Hematopoietic multipotent progenitor cell treated with erythropoietin and hydrocortisone succinate and interleukin-3 and kit ligand, for 8 days (in vitro differentiated cells): ENCODE measurements at regions not wholly inside any gene's neighbourhood (a gene's known extent, or its start where the extent isn't known, plus 50 kb on each side); places are given as distances from the start of the nearest gene placed in this dataset.
"Not testable (repeated sequence)": the region's sequence is repeated elsewhere in the genome, so short reads cannot be mapped to it uniquely, and the experiment has no call there.

Experiments used
- DNase-seq: peaks from one replicate; pipeline ENCODE4 v3.0.0-alpha.2; 2015

DNA sequence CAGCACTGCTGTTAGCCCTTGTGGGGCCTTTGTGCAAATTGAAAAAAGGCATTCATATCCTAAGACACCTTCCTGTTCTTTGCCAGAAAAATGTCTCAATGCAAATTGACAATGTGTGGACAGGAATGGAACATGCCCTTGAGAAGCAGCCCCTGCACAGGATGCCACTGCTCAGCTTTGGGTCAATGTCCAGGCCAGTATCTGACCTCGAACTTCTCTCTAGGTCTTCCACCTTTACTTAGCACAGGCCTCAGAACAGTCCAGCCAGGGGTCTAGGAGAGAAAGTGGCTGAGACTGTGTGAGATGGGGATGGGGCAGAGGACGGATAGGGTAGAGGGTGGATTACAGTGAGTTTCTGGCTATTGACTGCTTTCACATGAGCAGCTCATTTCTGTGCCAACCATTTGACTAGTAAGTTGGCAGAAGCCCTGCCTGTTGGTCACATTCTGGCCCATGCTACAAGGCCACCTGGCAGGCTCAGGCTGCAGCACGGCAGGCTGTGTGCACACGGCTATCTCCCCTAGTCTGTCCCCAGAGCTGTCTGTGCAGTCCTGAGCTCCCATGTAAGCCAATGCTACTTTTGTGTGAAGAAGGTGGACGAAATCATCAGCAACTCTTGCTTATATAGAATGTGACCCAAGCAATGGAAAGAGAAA lies 254.5 kb upstream of the PLGLB1 start:
- not testable (repeated sequence) for DNase-seq

DNA sequence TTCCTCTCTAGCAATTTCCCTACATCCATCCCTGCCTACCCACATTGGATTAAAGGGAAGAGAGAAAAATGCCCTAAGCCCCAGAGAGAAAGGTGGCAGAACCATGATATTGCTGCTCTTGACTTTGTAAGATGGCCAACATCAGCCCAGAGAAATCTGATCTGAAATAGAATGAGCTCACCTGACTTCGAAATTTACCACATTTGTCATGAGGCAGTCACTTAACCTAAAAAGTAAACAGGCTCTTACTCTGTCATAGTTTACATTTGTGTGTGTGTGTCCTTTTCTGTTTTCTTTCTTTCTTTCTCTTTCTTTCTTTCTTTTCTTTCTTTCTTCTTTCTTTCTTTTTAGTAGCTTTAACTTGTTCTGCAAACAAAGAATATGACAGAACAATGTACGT lies 255.0 kb upstream of the PLGLB1 start:
- DNase-seq: not testable (repeated sequence)

DNA sequence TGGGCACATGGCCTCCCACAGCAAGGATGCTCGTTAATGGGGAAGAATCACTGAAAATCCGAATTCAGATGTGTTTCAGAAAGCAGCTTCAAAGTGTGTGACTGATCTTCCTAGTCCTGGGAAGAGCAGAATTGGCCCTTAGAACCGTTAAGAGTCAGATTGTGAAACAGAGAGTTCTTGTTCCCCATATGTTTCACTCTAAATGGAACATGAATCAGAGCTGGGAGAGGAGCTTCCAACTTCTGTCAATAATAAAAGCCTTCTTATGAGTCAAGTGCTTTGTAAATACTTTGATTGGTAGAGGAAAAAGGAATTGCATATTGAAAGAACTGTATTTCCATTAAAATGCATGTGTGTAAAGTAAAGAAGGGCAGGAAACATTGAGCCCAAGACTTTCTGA lies 256.1 kb upstream of the PLGLB1 start:
- not testable (repeated sequence) for DNase-seq

DNA sequence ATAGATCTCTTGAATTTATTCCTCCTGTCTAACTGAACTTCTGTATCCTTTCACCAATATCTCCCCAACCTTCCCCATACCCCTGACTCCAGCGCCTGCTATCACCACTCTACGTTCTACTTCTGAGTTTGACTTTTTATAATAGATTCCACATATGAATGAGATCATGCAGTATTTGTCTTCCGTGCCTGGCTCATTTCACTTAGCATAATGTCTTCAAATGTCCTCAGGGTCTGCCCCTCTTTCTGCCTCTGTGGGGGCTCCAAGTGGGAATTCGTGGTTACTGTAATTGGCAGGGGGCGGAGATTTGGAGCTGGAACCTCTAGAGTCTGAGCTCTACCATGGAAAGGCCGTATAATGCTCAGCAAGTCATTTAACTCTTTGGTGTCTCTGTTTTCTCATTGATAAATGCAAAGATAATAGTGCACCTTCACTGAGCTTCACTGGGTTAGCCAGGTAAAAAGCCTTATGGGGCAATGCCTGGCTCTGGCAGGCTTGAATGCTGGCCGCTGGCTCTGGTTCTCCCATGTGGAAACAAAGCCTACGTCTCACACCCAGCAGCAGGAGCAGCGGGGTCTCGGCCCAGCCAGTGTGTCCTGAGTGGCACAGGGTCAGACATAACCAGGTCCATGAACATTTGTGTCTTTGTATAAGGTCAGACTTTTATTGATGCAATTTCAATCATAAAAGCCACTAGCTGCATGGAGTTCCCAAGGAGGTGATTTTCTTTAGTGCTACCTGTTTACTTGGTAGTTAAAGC lies 259.1 kb upstream of the PLGLB1 start:
- DNase-seq: not testable (repeated sequence)

DNA sequence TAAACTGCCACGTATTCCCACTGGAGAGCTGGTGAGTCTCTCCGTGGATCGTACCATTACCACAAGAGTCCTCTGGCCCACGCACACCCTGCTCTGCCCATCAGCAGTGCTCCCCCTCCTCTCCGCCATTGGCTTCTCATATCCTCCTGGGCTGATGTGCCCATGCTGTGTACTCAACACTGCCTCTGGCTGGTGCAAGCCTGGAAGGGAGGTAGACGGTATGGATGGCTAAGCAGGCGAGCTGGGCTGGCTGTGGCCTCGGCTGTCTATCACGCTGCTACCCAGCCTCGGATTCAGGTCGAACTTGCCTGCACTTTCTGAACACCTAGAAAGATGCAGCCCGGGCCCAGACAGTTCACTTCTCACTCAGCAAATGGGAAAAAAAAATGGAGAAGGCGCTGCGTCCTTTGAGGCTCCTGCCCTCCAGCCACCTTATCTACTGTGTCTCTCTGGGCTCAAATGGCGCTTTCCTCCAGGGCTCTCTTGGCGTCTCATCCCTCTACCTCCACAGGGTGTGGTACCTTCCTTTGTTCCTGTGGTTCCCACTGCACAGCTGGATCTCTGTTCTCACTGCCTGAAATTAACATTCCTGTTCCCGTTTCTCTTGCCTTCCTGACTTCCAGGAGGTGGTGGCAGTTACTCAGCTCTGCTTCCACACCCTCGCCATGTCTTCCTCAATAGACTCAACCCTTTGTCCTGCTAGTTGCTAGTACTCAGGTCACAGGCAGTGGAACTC lies 262.3 kb upstream of the PLGLB1 start:
- not testable (repeated sequence) for DNase-seq

DNA sequence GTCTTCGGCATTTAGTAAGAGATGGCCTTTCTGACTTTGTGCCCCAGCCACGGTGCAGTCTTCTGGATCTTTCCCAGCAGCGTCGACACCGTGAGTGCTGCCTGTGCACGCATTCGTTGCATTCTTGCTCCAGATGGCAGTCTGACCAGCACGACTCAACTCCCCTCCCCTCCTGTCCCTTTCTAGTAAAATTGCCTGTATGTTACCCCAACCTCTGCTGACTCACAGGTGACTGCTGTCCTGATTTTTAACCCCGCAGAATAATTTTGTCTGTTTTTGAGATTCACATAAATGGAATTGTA lies 262.8 kb upstream of the PLGLB1 start:
- not testable (repeated sequence) for DNase-seq

DNA sequence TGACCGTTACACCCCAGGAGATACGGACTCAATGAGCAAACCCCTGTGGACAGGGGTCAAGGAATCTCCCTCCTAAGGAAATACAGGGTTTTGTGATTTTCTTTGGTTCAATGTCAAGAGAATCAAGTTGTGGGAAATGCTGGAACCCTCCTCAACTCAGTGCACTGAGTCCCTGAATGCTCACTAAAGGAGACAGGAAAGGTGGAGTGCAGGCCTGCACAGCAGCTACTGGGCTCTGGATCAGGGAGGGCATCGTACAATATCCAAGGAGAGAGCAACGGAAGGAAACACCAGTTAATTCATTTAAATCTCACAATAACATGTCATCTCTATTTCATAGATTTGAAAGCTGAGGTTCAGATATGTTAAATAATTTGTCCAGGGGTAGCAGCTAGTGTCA lies 263.5 kb upstream of the PLGLB1 start:
- DNase-seq: not testable (repeated sequence)

DNA sequence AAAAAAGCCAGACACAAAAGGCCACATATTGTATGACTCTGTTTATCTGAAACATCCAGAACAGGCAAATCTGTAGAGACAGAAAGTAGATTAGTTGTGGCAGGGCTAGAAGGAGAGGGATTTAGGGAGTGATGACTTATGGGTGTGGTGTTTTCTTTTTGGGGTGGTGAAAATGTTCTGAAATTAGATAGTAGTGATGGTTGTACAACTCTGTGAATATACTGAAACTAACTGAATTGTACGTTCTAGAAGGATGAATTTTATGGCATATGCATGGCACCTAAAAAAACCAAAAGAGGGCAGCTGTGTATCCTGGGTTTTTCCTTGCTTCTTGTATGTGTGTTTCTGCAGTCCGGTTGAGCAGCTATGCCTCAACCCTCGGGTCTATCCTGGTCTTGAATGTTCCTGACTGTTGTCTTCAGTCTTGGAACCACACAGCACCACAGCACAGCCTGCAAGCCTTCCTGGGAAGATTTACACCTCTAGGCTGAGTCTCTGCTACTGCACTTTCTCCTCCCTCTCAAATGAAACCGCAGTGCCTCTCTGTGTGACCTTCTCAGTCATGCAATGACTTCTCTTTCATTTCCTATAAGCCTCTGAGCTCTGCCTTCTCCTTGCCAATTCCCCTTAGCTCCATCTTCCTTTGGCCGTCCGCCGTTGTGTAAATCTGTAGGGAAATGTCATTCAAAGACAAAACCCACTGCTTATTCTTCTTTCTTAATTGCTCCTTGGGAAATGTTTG lies 269.1 kb upstream of the PLGLB1 start:
- peak; percentile 41 for DNase-seq

DNA sequence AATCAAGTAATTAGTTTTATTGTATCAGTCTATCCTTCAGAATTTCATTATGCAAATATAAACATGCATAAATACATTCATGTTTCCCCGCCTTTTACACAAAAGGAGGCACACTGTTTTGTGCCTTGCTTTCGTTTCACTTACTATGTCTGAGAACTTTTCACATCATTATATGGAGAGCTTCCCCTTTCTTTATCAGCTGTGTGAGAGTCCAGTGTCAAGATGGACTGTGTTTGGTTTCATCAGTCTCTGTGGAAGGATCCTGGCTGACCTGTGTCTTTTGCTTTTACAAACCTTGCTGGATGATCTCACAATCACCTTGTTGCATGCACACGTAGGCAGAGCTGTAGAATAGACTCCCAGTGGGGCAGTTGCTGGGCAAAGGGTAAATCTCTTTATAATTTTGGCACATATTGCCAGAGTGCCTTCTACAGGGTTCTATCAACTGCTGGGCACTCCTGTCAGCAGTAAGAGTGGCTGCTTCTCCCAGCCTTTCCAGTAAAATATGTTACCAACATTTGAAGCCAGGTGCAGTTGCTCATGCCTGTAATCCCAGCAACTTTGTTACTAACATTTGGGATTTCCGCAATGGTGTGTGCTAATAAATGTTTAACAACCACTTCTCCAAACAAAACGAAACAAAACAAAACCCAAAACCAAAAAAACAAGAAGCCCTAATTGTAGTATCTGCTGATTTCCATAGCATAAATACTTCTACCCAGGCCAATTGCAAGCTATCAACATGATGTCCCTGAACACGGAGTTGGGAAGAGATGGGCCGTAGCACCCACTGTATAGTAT lies 270.0 kb upstream of the PLGLB1 start:
- DNase-seq: not testable (repeated sequence)

DNA sequence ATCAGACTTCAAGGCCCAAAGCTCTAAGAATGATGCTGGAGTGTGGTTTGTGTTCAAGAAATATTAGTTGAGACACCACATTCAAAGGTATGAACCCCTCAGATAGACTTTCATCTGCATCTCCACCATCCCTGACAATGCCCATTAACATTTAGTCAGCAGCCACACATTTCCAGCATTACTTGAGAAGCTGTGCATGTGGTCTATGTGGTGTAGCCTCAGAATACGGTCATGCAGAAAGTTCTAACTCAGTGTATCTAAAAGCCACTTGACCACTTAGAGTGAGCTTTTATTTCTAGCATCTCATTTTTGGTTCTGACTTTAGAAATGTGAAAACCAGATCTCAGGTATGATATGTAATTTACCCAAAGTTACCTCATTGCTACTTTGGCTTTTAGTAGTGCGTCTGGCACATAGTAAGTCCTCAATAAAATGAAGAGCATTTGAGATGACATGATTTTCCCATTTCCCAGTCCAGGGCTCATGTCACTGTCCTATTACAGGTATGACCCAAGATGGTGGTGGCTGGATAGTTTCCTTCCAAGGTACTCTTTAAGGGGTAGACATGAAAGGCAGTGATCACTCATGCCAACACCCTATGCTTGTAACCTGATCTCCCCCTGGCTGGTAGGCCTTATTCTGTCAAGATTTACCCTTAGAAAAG lies 272.4 kb upstream of the PLGLB1 start:
- DNase-seq: not testable (repeated sequence)

DNA sequence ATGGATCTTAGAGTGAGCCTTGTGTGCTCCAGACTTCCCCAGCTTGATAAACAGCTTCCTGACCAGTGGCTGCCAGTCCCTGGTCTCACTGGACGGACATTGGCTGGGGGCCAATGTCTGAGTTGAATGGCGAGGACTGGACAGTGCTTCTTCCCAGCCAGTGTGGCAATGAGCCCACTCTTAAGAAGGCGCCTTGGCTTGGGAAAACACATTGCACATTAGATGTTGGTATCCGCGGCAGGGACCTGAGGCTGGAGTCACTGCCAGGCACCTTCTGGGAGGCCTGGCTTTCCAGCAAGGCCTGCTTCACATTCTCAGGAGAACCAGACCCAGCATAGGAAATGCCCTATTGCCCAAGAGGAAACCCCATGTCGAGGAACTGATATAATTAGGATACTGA lies 273.5 kb upstream of the PLGLB1 start:
- not testable (repeated sequence) for DNase-seq

DNA sequence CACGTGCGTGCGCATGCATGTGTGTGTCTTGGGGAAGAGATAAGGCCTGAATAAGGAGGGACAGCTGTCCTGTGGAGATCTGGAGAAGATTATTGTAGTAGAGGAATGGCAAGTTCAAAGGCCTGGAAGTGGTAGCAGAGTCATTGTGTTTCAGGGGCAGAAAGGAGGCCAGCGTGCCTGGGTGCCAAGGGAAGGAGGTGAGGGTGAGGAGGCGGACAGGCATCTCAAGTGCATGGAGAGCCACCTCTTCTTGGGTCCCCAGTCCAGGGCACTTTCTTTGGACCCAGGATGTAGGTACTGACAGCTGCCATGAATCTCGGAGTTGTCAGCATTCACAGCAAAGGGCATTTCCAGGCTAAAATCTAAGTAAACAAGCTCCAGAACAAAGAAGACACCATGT lies 279.7 kb upstream of the PLGLB1 start:
- not testable (repeated sequence) for DNase-seq

DNA sequence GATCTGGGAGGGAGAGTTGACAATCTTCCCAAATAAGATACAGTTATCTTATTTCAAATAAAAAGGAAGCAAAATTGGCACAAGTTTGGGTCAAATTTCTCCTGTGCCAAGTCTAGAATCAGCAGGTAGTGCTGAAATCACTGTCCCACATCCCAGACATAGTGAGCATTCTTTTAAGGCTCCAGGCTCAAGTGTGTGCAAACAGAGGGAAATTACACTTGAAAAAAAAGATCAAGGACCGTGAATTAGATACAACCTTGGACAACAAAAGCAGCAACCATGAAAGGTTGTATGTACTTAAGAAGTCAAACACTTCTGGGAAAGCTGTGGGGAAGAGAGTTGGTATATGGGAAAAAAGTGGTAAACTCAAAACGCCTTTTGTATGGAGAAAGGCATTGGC lies 280.2 kb upstream of the PLGLB1 start:
- DNase-seq: not testable (repeated sequence)

DNA sequence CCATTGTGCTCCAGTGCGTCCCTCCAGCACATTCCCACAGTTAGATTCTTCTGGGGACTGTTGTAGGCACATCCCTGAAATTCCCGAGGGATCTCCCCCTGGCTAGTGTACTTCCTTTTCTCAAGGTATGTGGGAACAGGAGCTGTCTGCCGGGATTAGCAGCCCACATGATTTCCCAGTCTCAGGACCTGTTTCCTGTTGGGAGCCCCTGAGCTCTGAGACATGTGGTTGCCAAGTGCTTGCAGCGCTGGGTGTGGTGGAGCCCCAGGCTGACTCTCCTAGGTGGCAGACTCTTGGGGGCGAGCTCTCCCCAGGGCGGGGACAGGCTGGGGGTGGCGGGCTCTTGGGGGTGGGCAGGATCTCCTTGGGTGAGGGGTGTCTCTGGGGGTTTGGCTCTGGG lies 287.0 kb upstream of the PLGLB1 start:
- DNase-seq: not testable (repeated sequence)

DNA sequence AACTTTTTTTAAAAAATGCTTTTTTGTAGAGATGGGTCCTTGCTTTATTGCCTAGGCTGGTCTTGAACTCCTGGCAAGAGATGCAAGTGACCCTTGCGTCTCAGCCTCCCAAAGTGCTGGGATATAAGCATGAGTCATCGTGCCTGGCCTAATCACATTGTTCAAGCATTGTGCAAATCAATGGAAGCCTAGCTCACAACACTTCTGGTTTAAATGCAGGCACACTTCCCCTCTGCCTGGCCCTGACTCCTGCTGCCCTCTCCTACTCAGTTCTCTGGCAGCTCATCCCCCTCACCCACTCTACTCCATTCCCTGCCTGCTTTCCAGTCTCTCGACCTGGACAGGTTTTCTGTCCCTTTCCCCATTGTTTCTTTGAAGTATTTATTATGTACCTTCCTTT lies 288.1 kb upstream of the PLGLB1 start:
- DNase-seq: not testable (repeated sequence)

DNA sequence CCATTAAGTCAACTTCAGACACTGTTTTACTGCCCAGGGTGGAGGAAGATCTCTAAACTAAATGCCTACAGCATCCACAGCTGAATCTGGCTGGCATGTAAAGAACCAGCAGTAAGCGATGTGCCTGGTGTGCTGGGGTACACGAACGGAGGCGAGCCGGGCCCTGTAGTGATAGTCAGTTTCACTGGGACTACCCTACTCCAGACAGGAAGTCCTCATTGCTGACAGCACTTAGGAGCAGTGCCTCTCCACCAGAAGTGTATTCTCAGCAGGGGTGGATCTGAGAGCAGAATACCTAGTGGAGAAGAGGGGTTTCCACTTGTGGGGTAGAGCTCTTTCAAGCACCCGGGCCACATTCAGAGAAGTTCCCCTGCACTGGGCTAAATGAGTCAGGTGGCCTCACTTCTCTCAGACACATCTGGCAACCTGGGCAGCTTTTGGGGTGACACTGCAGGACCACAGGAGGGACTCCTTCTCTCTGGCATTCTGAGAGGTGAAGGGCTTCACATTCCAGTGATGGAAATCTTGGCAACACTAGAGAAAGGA lies 290.3 kb upstream of the PLGLB1 start:
- not testable (repeated sequence) for DNase-seq

DNA sequence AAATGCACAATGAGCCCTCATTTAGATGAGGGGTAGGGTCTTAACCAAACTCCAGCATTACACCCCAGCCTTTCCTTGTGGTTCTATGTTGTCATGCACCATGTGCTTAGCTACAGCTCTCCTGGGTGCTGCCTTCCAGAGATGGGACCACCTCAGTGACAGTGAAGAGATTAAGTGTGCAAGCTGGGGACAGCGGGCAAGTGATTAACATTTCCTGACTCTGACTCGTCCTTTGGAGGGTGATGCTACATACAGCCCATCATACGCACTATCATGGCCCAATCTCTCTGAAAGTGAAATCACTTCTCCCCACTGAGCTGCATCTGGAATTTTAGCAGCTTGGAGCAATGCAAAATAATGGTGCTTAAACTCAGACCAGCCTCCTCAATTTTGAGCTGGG lies 293.0 kb upstream of the PLGLB1 start:
- not testable (repeated sequence) for DNase-seq

DNA sequence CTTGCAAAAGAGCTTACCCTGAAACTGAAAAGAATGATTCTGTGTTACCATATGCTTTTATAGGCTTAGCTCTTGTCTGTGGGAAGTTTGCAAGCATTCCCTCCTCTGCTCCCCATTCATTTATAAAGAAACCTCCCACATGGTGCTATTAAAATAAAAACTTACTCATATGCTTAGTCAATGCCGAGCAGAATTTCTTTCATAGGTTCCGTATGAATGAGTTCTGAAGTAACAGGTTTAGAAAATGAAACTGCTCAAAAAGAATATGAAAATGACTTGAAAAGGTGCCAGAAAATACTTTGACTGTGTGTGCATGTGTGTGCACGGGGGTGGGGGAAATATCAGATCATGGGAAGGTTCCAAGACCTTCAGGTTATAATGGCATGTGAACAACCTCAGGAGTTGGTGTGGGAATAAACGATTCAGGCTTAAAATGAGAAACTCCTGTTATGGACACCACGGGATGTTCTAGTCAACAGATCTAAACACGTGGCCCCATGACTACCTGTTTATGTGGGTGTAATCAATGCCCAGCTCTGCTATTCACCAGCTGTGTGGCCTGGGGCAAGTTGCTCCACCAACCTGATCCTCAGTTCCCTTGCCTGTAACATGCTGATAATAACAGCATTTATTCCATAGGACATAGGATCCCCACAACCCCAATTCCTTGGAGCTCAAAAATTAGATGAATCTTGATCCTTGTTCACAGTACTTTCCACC lies 293.7 kb upstream of the PLGLB1 start:
- not testable (repeated sequence) for DNase-seq

DNA sequence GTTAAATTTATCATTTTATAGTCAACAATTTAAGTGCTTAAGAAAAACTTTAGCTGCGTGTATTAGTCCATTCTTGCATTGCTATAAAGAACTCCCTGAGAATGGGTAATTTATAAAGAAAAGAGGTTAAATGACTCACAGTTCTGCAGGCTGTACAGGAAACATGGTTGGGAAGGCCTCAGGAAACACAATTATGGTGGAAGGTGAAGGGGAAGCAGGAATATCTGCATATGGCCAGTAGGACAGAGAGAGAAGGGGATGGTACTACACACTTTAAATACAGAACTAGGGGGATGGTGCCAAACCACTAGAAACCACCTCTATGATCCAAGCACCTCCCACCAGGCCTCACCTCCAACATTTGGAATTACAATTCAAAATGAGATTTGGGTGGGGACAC lies 295.5 kb upstream of the PLGLB1 start:
- DNase-seq: not testable (repeated sequence)

DNA sequence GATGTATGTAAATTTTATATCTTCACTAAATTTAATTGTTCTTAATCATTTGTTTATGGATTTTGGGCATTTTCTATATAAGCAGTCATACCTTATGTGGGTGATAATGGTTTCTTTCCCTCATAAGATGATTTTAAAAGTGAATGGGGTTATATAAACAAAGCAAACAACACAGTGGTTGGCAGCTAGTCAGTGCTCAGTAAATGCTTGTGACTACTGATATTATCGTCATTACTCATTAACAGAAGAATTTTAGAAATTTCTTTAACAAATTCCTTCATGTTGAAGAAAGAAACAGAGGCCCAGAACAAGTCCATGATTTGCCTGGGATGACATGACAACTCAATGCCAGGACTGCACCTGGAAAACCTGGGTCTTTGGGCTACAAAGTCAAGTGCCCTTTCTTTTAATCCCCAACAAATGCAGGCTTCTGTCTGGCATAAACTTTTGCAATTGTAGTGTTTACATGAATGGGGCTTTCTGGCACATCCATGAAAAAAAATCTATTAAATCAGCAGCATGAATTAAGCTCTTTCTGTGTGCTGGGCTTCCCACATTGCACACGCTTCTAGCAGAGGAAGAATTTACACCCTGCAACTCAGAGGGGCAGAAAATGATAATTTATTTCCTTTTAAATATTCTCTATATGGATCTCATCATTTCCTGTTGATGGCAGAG lies 297.3 kb upstream of the PLGLB1 start:
- not testable (repeated sequence) for DNase-seq
